T-helper 1 cell treated with Interleukin-12 subunit alpha and Interleukin-12 subunit beta and Interleukin-4 antibody, amounts not matched to agents 30 μg/mL and 1 μg/mL, for 36 hours (primary cell): ENCODE measurements at regions not wholly inside any gene's neighbourhood (a gene's known extent, or its start where the extent isn't known, plus 50 kb on each side); places are given as distances from the start of the nearest gene placed in this dataset.

Source experiments
- H3K27ac Mint-ChIP-seq: one replicate; pipeline ENCODE4 v1.8.0; 2021; ENCODE audit warnings: mild to moderate bottlenecking, mixed read lengths
- H3K27me3 Mint-ChIP-seq: one replicate; pipeline ENCODE4 v1.8.0; 2021; ENCODE audit warnings: low read depth, mixed read lengths
- H3K36me3 Mint-ChIP-seq: one replicate; pipeline ENCODE4 v1.8.0; 2021; ENCODE audit warnings: low read depth, mixed read lengths
- H3K4me1 Mint-ChIP-seq: one replicate; pipeline ENCODE4 v1.8.0; 2021; ENCODE audit warnings: low read depth, mixed read lengths
- H3K4me3 Mint-ChIP-seq: one replicate; pipeline ENCODE4 v1.8.0; 2021; ENCODE audit warnings: mild to moderate bottlenecking, moderate library complexity, mixed read lengths
- H3K9me3 Mint-ChIP-seq: one replicate; pipeline ENCODE4 v1.8.0; 2021; ENCODE audit warnings: mixed read lengths

GRCh38 chr22:34845391-34845790 lies 220.6 kb upstream of the ISX start:
- Mint-ChIP-seq H3K27ac (no peak overlapping the region), H3K27me3 (no peaks in the 10 kb centered on the region), H3K4me3 (no peak overlapping the region), H3K9me3 (peaks cover 11% of the 10 kb centered on the region), H3K4me1 (no peaks in the 10 kb centered on the region), H3K36me3 (no peaks in the 10 kb centered on the region)

- no peaks in the 10 kb centered on the region for H3K4me1 Mint-ChIP-seq
- H3K27ac Mint-ChIP-seq, result no peak overlapping the region
- peaks cover 11% of the 10 kb centered on the region for H3K9me3 Mint-ChIP-seq
- no peaks in the 10 kb centered on the region for H3K27me3 Mint-ChIP-seq
- H3K4me3 Mint-ChIP-seq, result no peak overlapping the region
- no peaks in the 10 kb centered on the region for H3K36me3 Mint-ChIP-seq
These were observed 218.9 kb upstream of the ISX start for GRCh38 chr22:34847072-34847471.

GRCh38 chr22:34849965-34850364 lies 216.0 kb upstream of the ISX start:
- H3K27me3 Mint-ChIP-seq, result no peaks in the 10 kb centered on the region
- no peak overlapping the region for H3K27ac Mint-ChIP-seq
- no peak overlapping the region for H3K4me3 Mint-ChIP-seq
- no peaks in the 10 kb centered on the region for H3K4me1 Mint-ChIP-seq
- no peaks in the 10 kb centered on the region for H3K36me3 Mint-ChIP-seq
- peaks cover 10% of the 10 kb centered on the region for H3K9me3 Mint-ChIP-seq

- H3K27ac Mint-ChIP-seq, result no peak overlapping the region
- no peak overlapping the region for H3K4me3 Mint-ChIP-seq
- peaks cover 4% of the 10 kb centered on the region for H3K9me3 Mint-ChIP-seq
- no peaks in the 10 kb centered on the region for H3K4me1 Mint-ChIP-seq
- H3K27me3 Mint-ChIP-seq, result no peaks in the 10 kb centered on the region
- H3K36me3 Mint-ChIP-seq, result no peaks in the 10 kb centered on the region
These were observed 213.9 kb upstream of the ISX start for GRCh38 chr22:34851918-34852662.

GRCh38 chr22:34855471-34855870 lies 210.5 kb upstream of the ISX start:
- Mint-ChIP-seq H3K36me3 (no peaks in the 10 kb centered on the region), H3K27ac (no peak overlapping the region), H3K4me3 (no peak overlapping the region), H3K4me1 (no peaks in the 10 kb centered on the region), H3K27me3 (no peaks in the 10 kb centered on the region), H3K9me3 (peaks cover 10% of the 10 kb centered on the region)

GRCh38 chr22:34858066-34858465 lies 207.9 kb upstream of the ISX start:
- H3K27ac Mint-ChIP-seq, result no peak overlapping the region
- no peaks in the 10 kb centered on the region for H3K4me1 Mint-ChIP-seq
- peaks cover 21% of the 10 kb centered on the region for H3K9me3 Mint-ChIP-seq
- no peaks in the 10 kb centered on the region for H3K27me3 Mint-ChIP-seq
- H3K36me3 Mint-ChIP-seq, result no peaks in the 10 kb centered on the region
- no peak overlapping the region for H3K4me3 Mint-ChIP-seq

- Mint-ChIP-seq H3K4me3 (no peak overlapping the region), H3K9me3 (peaks cover 26% of the 10 kb centered on the region), H3K27me3 (no peaks in the 10 kb centered on the region), H3K36me3 (no peaks in the 10 kb centered on the region), H3K27ac (no peak overlapping the region), H3K4me1 (no peaks in the 10 kb centered on the region)
These were observed 204.2 kb upstream of the ISX start for GRCh38 chr22:34861787-34862186.

GRCh38 chr22:34866081-34866480 lies 199.9 kb upstream of the ISX start:
- Mint-ChIP-seq H3K27me3 (no peaks in the 10 kb centered on the region), H3K4me3 (no peak overlapping the region), H3K9me3 (peaks cover 16% of the 10 kb centered on the region), H3K27ac (no peak overlapping the region), H3K36me3 (no peaks in the 10 kb centered on the region), H3K4me1 (peaks cover 2% of the 10 kb centered on the region)

GRCh38 chr22:34866495-34867131 lies 199.3 kb upstream of the ISX start:
- Mint-ChIP-seq H3K4me3 (no peak overlapping the region), H3K9me3 (peaks cover 11% of the 10 kb centered on the region), H3K27ac (no peak overlapping the region), H3K27me3 (no peaks in the 10 kb centered on the region), H3K4me1 (peaks cover 2% of the 10 kb centered on the region), H3K36me3 (no peaks in the 10 kb centered on the region)

- no peaks in the 10 kb centered on the region for H3K36me3 Mint-ChIP-seq
- H3K4me1 Mint-ChIP-seq, result no peaks in the 10 kb centered on the region
- no peak overlapping the region for H3K4me3 Mint-ChIP-seq
- H3K27ac Mint-ChIP-seq, result no peak overlapping the region
- no peaks in the 10 kb centered on the region for H3K9me3 Mint-ChIP-seq
- no peaks in the 10 kb centered on the region for H3K27me3 Mint-ChIP-seq
These were observed 188.5 kb upstream of the ISX start for GRCh38 chr22:34877506-34877905.

- no peaks in the 10 kb centered on the region for H3K36me3 Mint-ChIP-seq
- no peaks in the 10 kb centered on the region for H3K9me3 Mint-ChIP-seq
- no peaks in the 10 kb centered on the region for H3K27me3 Mint-ChIP-seq
- H3K4me3 Mint-ChIP-seq, result no peak overlapping the region
- no peaks in the 10 kb centered on the region for H3K4me1 Mint-ChIP-seq
- no peak overlapping the region for H3K27ac Mint-ChIP-seq
These were observed 187.8 kb upstream of the ISX start for GRCh38 chr22:34878171-34878570.

- Mint-ChIP-seq H3K9me3 (peaks cover 5% of the 10 kb centered on the region), H3K36me3 (no peaks in the 10 kb centered on the region), H3K27ac (no peak overlapping the region), H3K4me1 (no peaks in the 10 kb centered on the region), H3K4me3 (no peak overlapping the region), H3K27me3 (no peaks in the 10 kb centered on the region)
These were observed 187.0 kb upstream of the ISX start for GRCh38 chr22:34879001-34879400.

GRCh38 chr22:34880662-34881061 lies 185.3 kb upstream of the ISX start:
- peaks cover 5% of the 10 kb centered on the region for H3K9me3 Mint-ChIP-seq
- no peak overlapping the region for H3K27ac Mint-ChIP-seq
- H3K36me3 Mint-ChIP-seq, result no peaks in the 10 kb centered on the region
- no peaks in the 10 kb centered on the region for H3K27me3 Mint-ChIP-seq
- no peak overlapping the region for H3K4me3 Mint-ChIP-seq
- no peaks in the 10 kb centered on the region for H3K4me1 Mint-ChIP-seq

GRCh38 chr22:34881453-34881852 lies 184.5 kb upstream of the ISX start:
- Mint-ChIP-seq H3K27ac (no peak overlapping the region), H3K36me3 (no peaks in the 10 kb centered on the region), H3K4me3 (no peak overlapping the region), H3K4me1 (no peaks in the 10 kb centered on the region), H3K27me3 (no peaks in the 10 kb centered on the region), H3K9me3 (peaks cover 5% of the 10 kb centered on the region)

GRCh38 chr22:34885852-34886251 lies 180.1 kb upstream of the ISX start:
- peaks cover 19% of the 10 kb centered on the region for H3K9me3 Mint-ChIP-seq
- H3K36me3 Mint-ChIP-seq, result no peaks in the 10 kb centered on the region
- no peaks in the 10 kb centered on the region for H3K4me1 Mint-ChIP-seq
- H3K27me3 Mint-ChIP-seq, result no peaks in the 10 kb centered on the region
- H3K4me3 Mint-ChIP-seq, result no peak overlapping the region
- no peak overlapping the region for H3K27ac Mint-ChIP-seq
